ENCODE measurements at regions not wholly inside any gene's neighbourhood (a gene's known extent, or its start where the extent isn't known, plus 50 kb on each side); places are given as distances from the start of the nearest gene placed in this dataset.

DNA sequence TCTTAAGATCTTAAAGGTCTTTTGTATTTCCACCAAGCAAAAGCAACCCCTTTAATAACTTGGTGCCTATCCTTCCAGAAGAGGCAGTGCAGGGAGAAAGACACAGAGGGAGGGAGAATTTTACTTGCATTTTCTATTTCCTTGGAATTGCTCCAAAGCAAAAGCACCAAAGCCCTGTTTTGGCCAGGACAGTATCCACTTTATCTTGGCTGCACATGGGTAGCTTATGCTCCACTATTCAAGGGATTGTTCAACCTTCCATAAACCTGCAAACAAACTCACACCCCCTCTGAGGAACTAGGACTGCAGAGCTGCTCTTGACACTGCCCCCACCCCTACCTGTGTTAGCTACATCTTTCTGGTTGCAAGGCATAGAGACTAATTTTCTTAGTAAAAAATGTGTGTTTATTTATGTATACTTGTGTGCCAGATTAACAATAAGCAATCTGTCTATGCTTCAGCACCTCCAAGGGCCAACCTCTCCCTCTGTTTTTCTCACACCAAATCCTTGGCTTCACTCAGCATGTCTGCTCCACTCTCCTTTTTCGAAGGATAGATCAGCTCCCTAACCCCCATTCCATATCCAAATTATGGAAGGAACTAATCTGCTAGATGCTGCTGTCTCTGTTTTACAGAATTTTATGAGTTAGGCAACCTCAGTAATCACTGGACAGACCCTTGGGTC, 68.1 kb upstream of the KLF12 start:
- no peaks in the 10 kb centered on the region for H3K27me3 ChIP-seq
- no peak overlapping the region for H3K27ac ChIP-seq
- H3K4me1 ChIP-seq: no peaks in the 10 kb centered on the region
- no peak for TF ChIP-seq CTCF (IDR thresholded peaks at IDR 0.05)
- H3K36me3 ChIP-seq: no peaks in the 10 kb centered on the region
- no peak overlapping the region for H3K4me3 ChIP-seq
- DNase-seq: no peak
- H3K9ac ChIP-seq (ENCODE audit: low read depth in 2 of 2, low read length in 2 of 2): no peak overlapping the region
- no peaks in the 10 kb centered on the region for H3K9me3 ChIP-seq
- intact Hi-C loops (cut with DNase I): no loop called here

DNA sequence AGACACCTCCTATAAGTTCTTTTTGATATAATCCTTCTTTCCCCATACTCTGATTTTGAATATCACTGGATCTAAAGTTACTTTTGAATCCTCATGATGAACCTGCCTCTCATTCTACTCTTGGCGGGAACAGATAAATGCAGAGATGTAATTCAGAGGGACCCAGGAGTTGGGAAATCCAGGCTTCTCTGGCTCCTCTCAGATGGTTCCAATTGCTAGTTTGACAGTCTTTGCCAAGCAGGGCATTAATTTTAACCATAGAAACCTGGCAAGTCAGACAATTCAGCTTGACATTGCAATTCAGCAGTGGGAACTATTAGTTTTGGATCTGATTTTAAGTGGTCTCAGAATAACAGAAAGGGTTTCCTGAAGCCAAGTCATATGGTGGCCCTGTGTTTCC, 67.3 kb upstream of the KLF12 start:
- H3K4me3 ChIP-seq: no peak overlapping the region
- no peak overlapping the region for H3K9ac ChIP-seq (ENCODE audit: low read depth in 2 of 2, low read length in 2 of 2)
- H3K36me3 ChIP-seq: no peaks in the 10 kb centered on the region
- TF ChIP-seq CTCF (IDR thresholded peaks at IDR 0.05): no peak
- H3K27me3 ChIP-seq: no peaks in the 10 kb centered on the region
- no peak overlapping the region for H3K27ac ChIP-seq
- no peak for DNase-seq
- H3K9me3 ChIP-seq: no peaks in the 10 kb centered on the region
- H3K4me1 ChIP-seq: no peaks in the 10 kb centered on the region
- intact Hi-C loops (cut with DNase I): no loop called here

DNA sequence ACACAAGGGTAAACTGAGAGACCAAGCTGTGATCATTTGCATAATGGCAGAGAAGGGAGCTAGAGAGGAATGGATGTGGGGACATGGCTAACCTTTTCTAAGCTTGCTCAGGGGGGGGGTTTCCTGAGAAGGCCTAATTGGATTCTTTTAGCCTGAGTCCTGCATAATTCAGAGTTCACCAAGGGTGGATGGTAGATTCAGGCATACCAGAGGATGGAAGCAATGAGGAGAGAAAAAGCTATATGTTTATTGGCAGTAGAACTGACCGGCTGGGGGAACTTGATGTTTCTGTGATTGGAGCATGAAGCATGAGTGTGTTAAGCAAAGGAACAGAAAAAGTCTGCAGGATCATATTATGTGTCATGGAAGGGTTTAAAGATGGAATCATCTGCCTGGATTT, 65.9 kb upstream of the KLF12 start:
- no peak overlapping the region for H3K4me3 ChIP-seq
- DNase-seq: no peak
- H3K9me3 ChIP-seq: no peaks in the 10 kb centered on the region
- no peak overlapping the region for H3K27ac ChIP-seq
- TF ChIP-seq CTCF (IDR thresholded peaks at IDR 0.05): no peak
- no peaks in the 10 kb centered on the region for H3K27me3 ChIP-seq
- intact Hi-C loops (cut with DNase I): no loop called here
- H3K4me1 ChIP-seq: no peaks in the 10 kb centered on the region
- H3K36me3 ChIP-seq: no peaks in the 10 kb centered on the region
- no peak overlapping the region for H3K9ac ChIP-seq (ENCODE audit: low read depth in 2 of 2, low read length in 2 of 2)

DNA sequence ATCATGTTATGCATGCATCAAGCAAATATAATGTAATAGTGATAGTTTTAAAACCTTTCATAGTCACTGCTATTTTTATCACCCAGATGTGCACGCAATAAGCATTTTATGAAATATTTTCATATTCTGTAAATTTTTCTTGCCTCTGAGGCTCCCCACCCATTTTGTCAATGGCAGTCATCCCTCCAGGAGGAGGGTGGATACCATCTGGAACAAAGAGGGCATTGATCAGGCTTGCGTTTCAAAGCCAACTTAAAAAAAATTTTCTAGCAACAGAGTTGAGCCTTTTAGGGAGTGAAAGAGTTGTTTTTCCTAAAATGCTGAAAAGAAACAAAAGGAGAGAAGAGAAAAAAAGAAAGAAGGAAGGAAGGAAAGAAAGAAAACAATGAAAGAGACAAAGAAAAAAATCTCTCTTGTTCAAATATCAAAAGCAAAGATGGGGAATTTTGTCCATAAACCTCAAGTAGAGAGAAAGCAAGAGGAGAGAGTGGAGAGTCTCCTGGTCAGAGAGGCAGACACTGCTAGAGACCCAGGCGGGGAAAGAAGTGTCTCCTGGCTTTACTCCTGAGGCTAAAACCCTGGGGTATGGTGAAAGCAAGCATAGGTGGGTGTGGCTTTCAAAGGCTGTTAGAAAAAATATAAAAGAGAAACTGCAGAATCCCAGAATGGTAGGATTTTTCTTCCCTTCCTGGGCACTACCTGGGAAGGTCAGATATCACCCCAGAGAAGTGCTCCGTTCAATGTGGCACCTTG, 63.6 kb upstream of the KLF12 start:
- intact Hi-C loops (cut with DNase I): no loop called here
- no peak overlapping the region for H3K9ac ChIP-seq (ENCODE audit: low read depth in 2 of 2, low read length in 2 of 2)
- H3K36me3 ChIP-seq: no peaks in the 10 kb centered on the region
- H3K9me3 ChIP-seq: no peaks in the 10 kb centered on the region
- no peak overlapping the region for H3K27ac ChIP-seq
- H3K4me3 ChIP-seq: no peak overlapping the region
- TF ChIP-seq CTCF (IDR thresholded peaks at IDR 0.05): no peak
- no peaks in the 10 kb centered on the region for H3K4me1 ChIP-seq
- no peak for DNase-seq
- no peaks in the 10 kb centered on the region for H3K27me3 ChIP-seq

GRCh38 chr13:74194846-74195245, 60.6 kb upstream of the KLF12 start:
- H3K9ac ChIP-seq (ENCODE audit: low read depth in 2 of 2, low read length in 2 of 2): no peak overlapping the region
- intact Hi-C loops (cut with DNase I): no loop called here
- H3K27ac ChIP-seq: no peak overlapping the region
- DNase-seq: no peak
- no peaks in the 10 kb centered on the region for H3K9me3 ChIP-seq
- H3K4me3 ChIP-seq: no peak overlapping the region
- no peak for TF ChIP-seq CTCF (IDR thresholded peaks at IDR 0.05)
- no peaks in the 10 kb centered on the region for H3K36me3 ChIP-seq
- no peaks in the 10 kb centered on the region for H3K27me3 ChIP-seq
- H3K4me1 ChIP-seq: no peaks in the 10 kb centered on the region

Data from colonic mucosa (tissue), 4 donors.